ENCODE measurements at regions not wholly inside any gene's neighbourhood (a gene's known extent, or its start where the extent isn't known, plus 50 kb on each side); places are given as distances from the start of the nearest gene placed in this dataset.

GRCh38 chr18:40662898-40663437, 1292.1 kb upstream of the PIK3C3 start:
- no peak for DNase-seq (ENCODE audit: low read depth)

- no peak for DNase-seq (ENCODE audit: low read depth)
Measured at GRCh38 chr18:40653682-40654081, 1301.4 kb upstream of the PIK3C3 start.

- DNase-seq (ENCODE audit: low read depth) = no peak
Measured at GRCh38 chr18:40652321-40652720, 1302.7 kb upstream of the PIK3C3 start.

GRCh38 chr18:40651163-40651562, 1303.9 kb upstream of the PIK3C3 start:
- no peak for DNase-seq (ENCODE audit: low read depth)

GRCh38 chr18:40642692-40643229, 1312.3 kb upstream of the PIK3C3 start:
- no peak for DNase-seq (ENCODE audit: low read depth)

GRCh38 chr18:40631319-40631718, 1323.7 kb upstream of the PIK3C3 start:
- DNase-seq (ENCODE audit: low read depth) = no peak

- DNase-seq (ENCODE audit: low read depth) = no peak
Measured at GRCh38 chr18:40630496-40630895, 1324.5 kb upstream of the PIK3C3 start.

- no peak for DNase-seq (ENCODE audit: low read depth)
Measured at GRCh38 chr18:40624959-40625358, 1330.1 kb upstream of the PIK3C3 start.

- no peak for DNase-seq (ENCODE audit: low read depth)
Measured at GRCh38 chr18:40613721-40614120, 1341.3 kb upstream of the PIK3C3 start.

- DNase-seq (ENCODE audit: low read depth) = no peak
Measured at GRCh38 chr18:40612356-40612755, 1342.7 kb upstream of the PIK3C3 start.

GRCh38 chr18:40608226-40608625, 1346.8 kb upstream of the PIK3C3 start:
- no peak for DNase-seq (ENCODE audit: low read depth)

- no peak for DNase-seq (ENCODE audit: low read depth)
Measured at GRCh38 chr18:40607542-40608148, 1347.4 kb upstream of the PIK3C3 start.

- DNase-seq (ENCODE audit: low read depth) = no peak
Measured at GRCh38 chr18:40606996-40607395, 1348.0 kb upstream of the PIK3C3 start.

- no peak for DNase-seq (ENCODE audit: low read depth)
Measured at GRCh38 chr18:40583671-40584070, 1371.4 kb upstream of the PIK3C3 start.

GRCh38 chr18:40582105-40582504, 1372.9 kb upstream of the PIK3C3 start:
- no peak for DNase-seq (ENCODE audit: low read depth)

- no peak for DNase-seq (ENCODE audit: low read depth)
Measured at GRCh38 chr18:40577981-40578365, 1377.1 kb upstream of the PIK3C3 start.

GRCh38 chr18:40577239-40577980, 1377.6 kb upstream of the PIK3C3 start:
- no peak for DNase-seq (ENCODE audit: low read depth)

GRCh38 chr18:40576507-40577115, 1378.4 kb upstream of the PIK3C3 start:
- no peak for DNase-seq (ENCODE audit: low read depth)

GRCh38 chr18:40570615-40571014, 1384.4 kb upstream of the PIK3C3 start:
- DNase-seq (ENCODE audit: low read depth) = no peak

GRCh38 chr18:40569605-40570004, 1385.4 kb upstream of the PIK3C3 start:
- DNase-seq (ENCODE audit: low read depth) = no peak

- no peak for DNase-seq (ENCODE audit: low read depth)
Measured at GRCh38 chr18:40566510-40566844, 1388.6 kb upstream of the PIK3C3 start.

GRCh38 chr18:40565805-40566509, 1389.1 kb upstream of the PIK3C3 start:
- DNase-seq (ENCODE audit: low read depth) = no peak

All from RPMI7951 (cell line).